Uterus (tissue), 3 donors: ENCODE measurements at regions not wholly inside any gene's neighbourhood (a gene's known extent, or its start where the extent isn't known, plus 50 kb on each side); places are given as distances from the start of the nearest gene placed in this dataset.

Experiments
- DNase-seq, 2 donors: peaks; one replicate each; pipeline ENCODE4 v3.0.0-alpha.2; 2019 to 2020
- H3K27ac ChIP-seq, 2 donors: fragments of 200-600 bp; sonication (generic); 1 replicate in 1 of 2; 2 replicates in 1 of 2; pipeline ENCODE4 v1.5.1; 2016 to 2018
- H3K27me3 ChIP-seq, 2 donors: fragments of 200-600 bp; sonication (generic); one replicate each; pipeline ENCODE4 v1.5.1; 2018 to 2019; ENCODE audit warnings: control low read depth in 1 of 2
- H3K36me3 ChIP-seq, 2 donors: fragments of 200-600 bp; sonication (generic); one replicate each; pipeline ENCODE4 v1.5.1; 2019; ENCODE audit warnings: control low read depth in 1 of 2
- H3K4me1 ChIP-seq, 2 donors: fragments of 200-600 bp; sonication (generic); one replicate each; pipeline ENCODE4 v1.5.1; 2018 to 2019; ENCODE audit warnings: control low read depth in 1 of 2
- H3K4me3 ChIP-seq, 2 donors: fragments of 200-600 bp; sonication (generic); 1 replicate in 1 of 2; 2 replicates in 1 of 2; pipeline ENCODE4 v1.5.1; 2018 to 2019; ENCODE audit warnings: mild to moderate bottlenecking in 1 of 2
- H3K9me3 ChIP-seq, 2 donors: fragments of 200-600 bp; sonication (generic); one replicate each; pipeline ENCODE4 v1.5.1; 2019; ENCODE audit warnings: control low read depth in 1 of 2
- CTCF ChIP-seq, 4 experiments: fragments of 200-600 bp in 2 of 4; fragments of 450-650 bp in 2 of 4; sonication (generic) in 2 of 4; IDR thresholded peaks; one replicate each; pipeline ENCODE4 v1.5.1; 2016 to 2019; ENCODE audit warnings: antibody characterized with exemption in 4 of 4, mild to moderate bottlenecking in 2 of 4, moderate library complexity in 1 of 4
- POLR2A ChIP-seq, 2 donors: fragments of 450-650 bp; IDR thresholded peaks; one replicate each; pipeline ENCODE4 v1.6.1; 2016; ENCODE audit warnings: antibody characterized with exemption in 2 of 2, mild to moderate bottlenecking in 1 of 2, moderate library complexity in 1 of 2
- intact Hi-C: fragments of 100-400 bp; cut with DNase I; formaldehyde crosslinking; loops from one replicate; pipeline ENCODE4 v1.15.1; 2023; ENCODE audit warnings: low total_unique reads
- donor health status: DM: yes; HTN: yes; CAD: no.

DNA sequence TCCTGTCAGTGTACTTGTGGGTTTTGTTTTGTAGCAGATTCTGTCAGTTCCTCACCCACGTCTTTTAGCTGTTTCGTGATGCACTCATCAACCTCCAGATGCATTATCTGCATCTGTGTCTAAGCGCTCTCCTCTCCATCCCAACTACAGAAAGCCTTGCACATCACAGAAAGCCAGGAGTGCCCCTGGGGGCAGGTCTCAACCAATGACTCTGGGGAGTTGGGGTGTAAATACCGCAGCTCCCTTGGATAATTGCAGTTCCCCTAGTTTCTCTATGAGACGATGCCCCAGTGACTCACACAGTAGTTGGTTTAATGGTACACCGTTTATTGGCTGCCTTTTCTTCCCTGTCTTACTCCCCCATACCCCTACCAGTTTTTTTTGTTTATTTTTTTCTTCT, 158.1 kb downstream of the SOX4 start:
- no peaks in the 10 kb centered on the region for H3K36me3 ChIP-seq
- peaks cover 0 to 8% of the 10 kb centered on the region in 2 donors for H3K4me1 ChIP-seq
- DNase-seq: no peak
- no peak overlapping the region for H3K4me3 ChIP-seq
- no peak for TF ChIP-seq POLR2A (IDR thresholded peaks at IDR 0.05)
- TF ChIP-seq CTCF (IDR thresholded peaks at IDR 0.05): no peak
- no peak overlapping the region for H3K27ac ChIP-seq
- no peaks in the 10 kb centered on the region for H3K9me3 ChIP-seq
- H3K27me3 ChIP-seq: no peaks in the 10 kb centered on the region
- intact Hi-C loops: no loop called here

GRCh38 chr6:21752054-21752811, 158.7 kb downstream of the SOX4 start:
- H3K27ac ChIP-seq: no peak overlapping the region
- H3K9me3 ChIP-seq: no peaks in the 10 kb centered on the region
- no peaks in the 10 kb centered on the region for H3K27me3 ChIP-seq
- H3K4me1 ChIP-seq: peaks cover 0 to 8% of the 10 kb centered on the region in 2 donors
- H3K4me3 ChIP-seq: no peak overlapping the region
- TF ChIP-seq POLR2A (IDR thresholded peaks at IDR 0.05) (no peak), CTCF (IDR thresholded peaks at IDR 0.05) (no peak)
- intact Hi-C loops: no loop called here
- DNase-seq: no peak
- no peaks in the 10 kb centered on the region for H3K36me3 ChIP-seq

GRCh38 chr6:21753241-21754108, 159.9 kb downstream of the SOX4 start:
- no peak overlapping the region for H3K27ac ChIP-seq
- no peak overlapping the region for H3K4me3 ChIP-seq

GRCh38 chr6:21754891-21755290, 161.3 kb downstream of the SOX4 start:
- intact Hi-C loops: no loop called here

More at GRCh38 chr6:21753241-21754108, 159.9 kb downstream of the SOX4 start:
- Histone ChIP-seq H3K4me1 (peaks cover 0 to 6% of the 10 kb centered on the region in 2 donors), H3K36me3 (no peaks in the 10 kb centered on the region), H3K9me3 (no peaks in the 10 kb centered on the region), H3K27me3 (no peaks in the 10 kb centered on the region)
- DNase-seq: no peak
- no peak for TF ChIP-seq POLR2A (IDR thresholded peaks at IDR 0.05)
- no peak for TF ChIP-seq CTCF (IDR thresholded peaks at IDR 0.05)
- intact Hi-C loops: no loop called here

More at GRCh38 chr6:21754891-21755290, 161.3 kb downstream of the SOX4 start:
- no peaks in the 10 kb centered on the region for H3K9me3 ChIP-seq
- TF ChIP-seq CTCF (IDR thresholded peaks at IDR 0.05) (no peak), POLR2A (IDR thresholded peaks at IDR 0.05) (no peak)
- no peaks in the 10 kb centered on the region for H3K27me3 ChIP-seq
- no peak overlapping the region for H3K4me3 ChIP-seq
- H3K4me1 ChIP-seq: no peaks in the 10 kb centered on the region
- no peak overlapping the region for H3K27ac ChIP-seq
- no peaks in the 10 kb centered on the region for H3K36me3 ChIP-seq
- no peak for DNase-seq
